ENCODE measurements at regions not wholly inside any gene's neighbourhood (a gene's known extent, or its start where the extent isn't known, plus 50 kb on each side); places are given as distances from the start of the nearest gene placed in this dataset.
"Not testable (repeated sequence)": the region's sequence is repeated elsewhere in the genome, so short reads cannot be mapped to it uniquely, and the experiment has no call there.

DNA sequence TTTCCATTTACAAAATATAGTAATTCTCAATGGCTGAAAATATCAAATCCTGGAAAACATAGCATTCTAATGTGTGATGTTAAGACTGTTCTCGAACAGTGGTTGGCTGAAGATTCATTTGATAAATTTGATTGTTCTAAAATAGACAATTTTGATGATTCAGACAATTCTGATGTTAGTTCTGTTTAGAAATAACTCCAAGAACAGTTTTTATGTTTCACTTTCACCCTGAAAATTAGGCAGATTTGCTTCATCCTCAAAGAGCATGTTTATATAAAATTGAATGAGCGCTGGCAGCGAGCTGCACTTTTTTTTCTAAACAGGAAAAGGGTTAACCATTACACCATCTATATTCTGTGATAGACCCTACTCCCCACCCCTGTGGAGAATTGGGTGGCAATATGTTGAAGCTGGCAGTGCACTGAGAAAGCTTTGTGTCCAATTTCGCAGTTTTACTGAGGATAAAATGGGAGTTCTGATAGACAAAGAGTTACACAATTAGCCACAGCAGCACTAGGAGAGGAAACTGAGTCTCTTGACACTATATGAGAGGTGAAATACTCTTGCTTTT, 69.6 kb upstream of the TMED7 start:
- H3K4me3 ChIP-seq (replicated peaks; ENCODE audit: low read depth, low read length): no peak overlapping the region
- DNase-seq (ENCODE audit: low read depth): no peak
- TF ChIP-seq, protein P1, sequence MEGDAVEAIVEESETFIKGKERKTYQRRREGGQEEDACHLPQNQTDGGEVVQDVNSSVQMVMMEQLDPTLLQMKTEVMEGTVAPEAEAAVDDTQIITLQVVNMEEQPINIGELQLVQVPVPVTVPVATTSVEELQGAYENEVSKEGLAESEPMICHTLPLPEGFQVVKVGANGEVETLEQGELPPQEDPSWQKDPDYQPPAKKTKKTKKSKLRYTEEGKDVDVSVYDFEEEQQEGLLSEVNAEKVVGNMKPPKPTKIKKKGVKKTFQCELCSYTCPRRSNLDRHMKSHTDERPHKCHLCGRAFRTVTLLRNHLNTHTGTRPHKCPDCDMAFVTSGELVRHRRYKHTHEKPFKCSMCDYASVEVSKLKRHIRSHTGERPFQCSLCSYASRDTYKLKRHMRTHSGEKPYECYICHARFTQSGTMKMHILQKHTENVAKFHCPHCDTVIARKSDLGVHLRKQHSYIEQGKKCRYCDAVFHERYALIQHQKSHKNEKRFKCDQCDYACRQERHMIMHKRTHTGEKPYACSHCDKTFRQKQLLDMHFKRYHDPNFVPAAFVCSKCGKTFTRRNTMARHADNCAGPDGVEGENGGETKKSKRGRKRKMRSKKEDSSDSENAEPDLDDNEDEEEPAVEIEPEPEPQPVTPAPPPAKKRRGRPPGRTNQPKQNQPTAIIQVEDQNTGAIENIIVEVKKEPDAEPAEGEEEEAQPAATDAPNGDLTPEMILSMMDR (IDR thresholded peaks at IDR 0.05; ENCODE audit: low read length, missing control alignments): no peak

DNA sequence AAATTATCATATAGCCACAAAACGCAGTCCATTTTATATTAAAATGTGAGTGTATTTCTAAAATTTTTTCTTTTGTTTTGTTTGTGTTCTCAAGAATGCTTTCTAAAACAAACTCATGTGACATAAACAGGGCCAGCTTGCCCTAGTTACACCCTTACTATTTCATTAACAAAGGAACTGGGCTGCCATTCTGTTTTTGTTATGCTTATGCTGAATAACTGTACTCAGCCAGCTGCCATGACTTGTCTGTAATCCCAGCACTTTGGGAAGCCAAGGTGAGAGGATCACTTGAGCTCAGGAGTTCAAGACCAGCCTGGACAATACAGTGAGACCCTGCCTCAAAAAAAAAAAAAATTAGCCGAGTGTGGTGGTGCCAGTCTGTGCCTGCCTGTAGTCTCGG, 66.0 kb upstream of the TMED7 start:
- not testable (repeated sequence) for DNase-seq (ENCODE audit: low read depth); H3K4me3 ChIP-seq (replicated peaks; ENCODE audit: low read depth, low read length)

- TF ChIP-seq, protein P1 (IDR thresholded peaks at IDR 0.05; ENCODE audit: low read length, missing control alignments): no peak
- no peak overlapping the region for H3K4me3 ChIP-seq (replicated peaks; ENCODE audit: low read depth, low read length)
- no peak for DNase-seq (ENCODE audit: low read depth)
Observed at GRCh38 chr5:115686738-115687074, 60.9 kb upstream of the TMED7 start.

GRCh38 chr5:115686051-115686737, 60.4 kb upstream of the TMED7 start:
- DNase-seq (ENCODE audit: low read depth): peak; percentile 8
- TF ChIP-seq, protein P1 (IDR thresholded peaks at IDR 0.05; ENCODE audit: low read length, missing control alignments): no peak
- no peak overlapping the region for H3K4me3 ChIP-seq (replicated peaks; ENCODE audit: low read depth, low read length)

DNA sequence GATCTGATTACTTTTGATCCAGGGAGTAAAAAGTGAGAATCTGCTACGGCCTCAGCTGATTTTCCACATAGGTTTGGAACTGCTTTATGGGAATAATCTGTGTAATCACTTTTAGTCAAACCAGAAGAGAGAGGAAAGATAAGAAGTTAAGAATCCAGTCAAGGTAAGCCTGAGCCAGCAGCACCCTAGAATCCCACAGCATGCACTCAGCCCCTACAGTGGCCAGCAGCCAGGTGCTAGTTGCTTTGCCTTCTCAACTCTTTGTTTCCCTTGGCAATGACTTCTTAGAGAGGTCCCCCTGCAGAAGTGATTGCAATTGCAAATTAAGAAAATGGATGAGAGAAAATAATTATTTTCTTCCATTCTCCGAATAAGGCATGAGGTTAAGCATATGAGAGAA, 59.7 kb upstream of the TMED7 start:
- H3K4me3 ChIP-seq (replicated peaks; ENCODE audit: low read depth, low read length): no peak overlapping the region
- TF ChIP-seq, protein P1 (IDR thresholded peaks at IDR 0.05; ENCODE audit: low read length, missing control alignments): no peak
- DNase-seq (ENCODE audit: low read depth): no peak

GRCh38 chr5:115684513-115685037, 58.7 kb upstream of the TMED7 start:
- no peak for DNase-seq (ENCODE audit: low read depth)
- no peak overlapping the region for H3K4me3 ChIP-seq (replicated peaks; ENCODE audit: low read depth, low read length)
- TF ChIP-seq, protein P1 (IDR thresholded peaks at IDR 0.05; ENCODE audit: low read length, missing control alignments): no peak

- TF ChIP-seq, protein P1 (IDR thresholded peaks at IDR 0.05; ENCODE audit: low read length, missing control alignments): no peak
- no peak for DNase-seq (ENCODE audit: low read depth)
- H3K4me3 ChIP-seq (replicated peaks; ENCODE audit: low read depth, low read length): no peak overlapping the region
Observed at GRCh38 chr5:115683081-115683480, 57.2 kb upstream of the TMED7 start.
